HAP-1 (cell line): ENCODE measurements at regions not wholly inside any gene's neighbourhood (a gene's known extent, or its start where the extent isn't known, plus 50 kb on each side); places are given as distances from the start of the nearest gene placed in this dataset.

ENCODE experiments used
- DNase-seq, 2 experiments: peaks; one replicate each; pipeline ENCODE4 v3.0.0-alpha.2; 2016 to 2020; ENCODE audit warnings: low spot score in 2 of 2
- H3K27me3 ChIP-seq: fragments of 250-450 bp; sonication (Bioruptor Pico); 2 replicates; pipeline ENCODE4 v1.5.1; 2020; ENCODE audit warnings: low read depth, mild to moderate bottlenecking, moderate library complexity
- H3K36me3 ChIP-seq: fragments of 250-450 bp; sonication (Bioruptor Pico); replicated peaks from 2 replicates; pipeline ENCODE4 v1.5.1; 2020; ENCODE audit warnings: mild to moderate bottlenecking
- H3K4me1 ChIP-seq: fragments of 250-450 bp; sonication (Bioruptor Pico); 2 replicates; pipeline ENCODE4 v1.5.1; 2020; ENCODE audit warnings: mild to moderate bottlenecking
- H3K4me3 ChIP-seq: fragments of 250-450 bp; sonication (Bioruptor Pico); 2 replicates; pipeline ENCODE4 v1.5.1; 2020; ENCODE audit warnings: mild to moderate bottlenecking, moderate library complexity
- H3K9me3 ChIP-seq: fragments of 250-450 bp; sonication (Bioruptor Pico); 2 replicates; pipeline ENCODE4 v1.5.1; 2020; ENCODE audit warnings: mild to moderate bottlenecking, moderate library complexity
- in situ Hi-C: fragments of 300-500 bp; cut with MboI; formaldehyde crosslinking; loops from 3 replicates; pipeline ENCODE4 v1.14.3; 2020; ENCODE audit warnings: low sequenced_read_pairs, inconsistent platforms, mixed read lengths

GRCh38 chr10:3538291-3538655, 246.7 kb downstream of the KLF6 start:
- H3K9me3 ChIP-seq, result no peaks in the 10 kb centered on the region
- DNase-seq, result no peak
- no peak overlapping the region for H3K4me3 ChIP-seq
- in situ Hi-C loops, result no loop called here
- no peaks in the 10 kb centered on the region for H3K27me3 ChIP-seq
- H3K4me1 ChIP-seq, result no peaks in the 10 kb centered on the region
- H3K36me3 ChIP-seq, result no peaks in the 10 kb centered on the region

GRCh38 chr10:3537518-3537917, 247.5 kb downstream of the KLF6 start:
- in situ Hi-C loops, result no loop called here
- no peaks in the 10 kb centered on the region for H3K36me3 ChIP-seq
- H3K9me3 ChIP-seq, result no peaks in the 10 kb centered on the region
- no peaks in the 10 kb centered on the region for H3K27me3 ChIP-seq
- no peak overlapping the region for H3K4me3 ChIP-seq
- no peaks in the 10 kb centered on the region for H3K4me1 ChIP-seq
- no peak for DNase-seq

GRCh38 chr10:3535001-3535400, 250.0 kb downstream of the KLF6 start:
- H3K9me3 ChIP-seq, result no peaks in the 10 kb centered on the region

GRCh38 chr10:3534433-3534832, 250.6 kb downstream of the KLF6 start:
- H3K4me1 ChIP-seq, result no peaks in the 10 kb centered on the region
- H3K4me3 ChIP-seq, result no peak overlapping the region
- DNase-seq, result no peak
- no peaks in the 10 kb centered on the region for H3K9me3 ChIP-seq
- in situ Hi-C loops, result no loop called here
- H3K27me3 ChIP-seq, result no peaks in the 10 kb centered on the region
- H3K36me3 ChIP-seq, result no peaks in the 10 kb centered on the region

More at GRCh38 chr10:3535001-3535400, 250.0 kb downstream of the KLF6 start:
- DNase-seq, result no peak
- no peaks in the 10 kb centered on the region for H3K36me3 ChIP-seq
- no peak overlapping the region for H3K4me3 ChIP-seq
- H3K4me1 ChIP-seq, result no peaks in the 10 kb centered on the region
- no peaks in the 10 kb centered on the region for H3K27me3 ChIP-seq
- in situ Hi-C loops, result no loop called here

DNA sequence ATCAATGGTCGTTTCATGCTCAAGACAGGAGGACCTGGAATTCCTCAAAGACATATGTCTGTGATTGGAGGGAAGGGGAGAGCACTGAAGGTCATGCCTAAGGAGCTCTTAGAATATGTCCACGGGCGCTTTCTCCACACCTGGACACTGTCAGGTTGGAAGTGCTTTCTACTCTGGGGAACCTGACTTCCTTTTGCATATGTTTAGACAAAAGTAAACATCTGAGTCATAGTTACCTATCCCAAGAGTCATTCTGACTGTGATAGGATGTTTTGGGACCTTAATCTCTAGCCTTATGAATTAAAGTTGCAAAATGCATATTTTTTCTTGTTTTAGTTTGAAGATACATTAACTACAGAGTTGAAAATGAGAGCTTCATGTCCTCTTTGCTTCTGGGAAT, 251.7 kb downstream of the KLF6 start:
- Histone ChIP-seq H3K27me3 (no peaks in the 10 kb centered on the region), H3K9me3 (no peaks in the 10 kb centered on the region), H3K36me3 (no peaks in the 10 kb centered on the region), H3K4me3 (no peak overlapping the region), H3K4me1 (no peaks in the 10 kb centered on the region)
- in situ Hi-C loops, result no loop called here
- no peak for DNase-seq

DNA sequence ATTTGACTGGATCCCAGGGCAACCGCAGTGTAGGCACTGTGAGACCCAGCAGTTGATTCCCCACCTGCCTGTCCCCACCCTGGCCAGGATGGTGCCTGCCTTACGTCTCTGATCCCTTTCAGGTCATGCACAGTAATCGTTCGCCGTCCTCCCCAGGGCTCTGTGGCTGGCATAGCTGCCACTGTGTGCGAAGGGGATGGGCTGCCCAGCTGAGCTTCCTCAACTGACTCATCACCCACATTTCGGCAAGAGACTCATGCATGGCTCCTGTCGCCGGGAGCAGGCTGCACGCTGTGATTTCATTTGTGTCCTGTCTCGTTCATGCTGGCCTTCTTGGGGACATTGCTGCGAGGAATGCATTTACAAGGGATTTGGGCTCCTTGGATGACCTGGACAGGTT, 252.4 kb downstream of the KLF6 start:
- in situ Hi-C loops, result no loop called here
- H3K4me3 ChIP-seq, result no peak overlapping the region
- H3K27me3 ChIP-seq, result no peaks in the 10 kb centered on the region
- no peaks in the 10 kb centered on the region for H3K9me3 ChIP-seq
- no peaks in the 10 kb centered on the region for H3K36me3 ChIP-seq
- no peak for DNase-seq
- H3K4me1 ChIP-seq, result no peaks in the 10 kb centered on the region

GRCh38 chr10:3531670-3532069, 253.3 kb downstream of the KLF6 start:
- no peak for DNase-seq
- Histone ChIP-seq H3K36me3 (no peaks in the 10 kb centered on the region), H3K4me3 (no peak overlapping the region), H3K4me1 (no peaks in the 10 kb centered on the region), H3K27me3 (no peaks in the 10 kb centered on the region), H3K9me3 (no peaks in the 10 kb centered on the region)
- in situ Hi-C loops, result no loop called here

- Histone ChIP-seq H3K27me3 (no peaks in the 10 kb centered on the region), H3K4me3 (no peak overlapping the region), H3K4me1 (no peaks in the 10 kb centered on the region), H3K9me3 (no peaks in the 10 kb centered on the region), H3K36me3 (no peaks in the 10 kb centered on the region)
- DNase-seq, result no peak
- in situ Hi-C loops, result no loop called here
Measured at GRCh38 chr10:3530783-3531645, 254.0 kb downstream of the KLF6 start.

GRCh38 chr10:3530346-3530745, 254.7 kb downstream of the KLF6 start:
- H3K4me3 ChIP-seq, result no peak overlapping the region
- no peaks in the 10 kb centered on the region for H3K27me3 ChIP-seq
- in situ Hi-C loops, result no loop called here
- H3K4me1 ChIP-seq, result no peaks in the 10 kb centered on the region
- H3K36me3 ChIP-seq, result no peaks in the 10 kb centered on the region
- no peaks in the 10 kb centered on the region for H3K9me3 ChIP-seq
- no peak for DNase-seq

DNA sequence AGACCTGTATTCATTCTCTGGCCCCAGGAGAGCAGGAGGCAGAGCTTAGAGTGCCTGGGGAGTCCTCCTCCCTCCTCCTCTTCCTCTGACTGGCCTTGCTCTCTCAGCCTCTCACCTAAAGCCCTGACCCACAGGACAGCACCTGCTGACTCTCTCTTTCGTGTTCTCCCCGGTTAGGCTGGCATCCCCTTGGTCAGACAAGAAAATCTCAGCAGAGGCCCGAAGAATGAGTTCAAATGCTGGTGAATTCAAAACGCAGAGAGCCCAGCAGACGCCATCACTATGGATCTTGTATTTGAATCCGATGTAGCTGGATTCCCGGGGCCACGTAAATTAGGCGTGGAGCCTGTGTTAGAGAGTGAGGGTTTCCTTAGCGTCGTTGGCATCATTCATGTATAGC, 255.3 kb downstream of the KLF6 start:
- Histone ChIP-seq H3K27me3 (no peaks in the 10 kb centered on the region), H3K4me1 (no peaks in the 10 kb centered on the region), H3K9me3 (no peaks in the 10 kb centered on the region), H3K4me3 (no peak overlapping the region), H3K36me3 (no peaks in the 10 kb centered on the region)
- DNase-seq, result no peak
- in situ Hi-C loops, result no loop called here

DNA sequence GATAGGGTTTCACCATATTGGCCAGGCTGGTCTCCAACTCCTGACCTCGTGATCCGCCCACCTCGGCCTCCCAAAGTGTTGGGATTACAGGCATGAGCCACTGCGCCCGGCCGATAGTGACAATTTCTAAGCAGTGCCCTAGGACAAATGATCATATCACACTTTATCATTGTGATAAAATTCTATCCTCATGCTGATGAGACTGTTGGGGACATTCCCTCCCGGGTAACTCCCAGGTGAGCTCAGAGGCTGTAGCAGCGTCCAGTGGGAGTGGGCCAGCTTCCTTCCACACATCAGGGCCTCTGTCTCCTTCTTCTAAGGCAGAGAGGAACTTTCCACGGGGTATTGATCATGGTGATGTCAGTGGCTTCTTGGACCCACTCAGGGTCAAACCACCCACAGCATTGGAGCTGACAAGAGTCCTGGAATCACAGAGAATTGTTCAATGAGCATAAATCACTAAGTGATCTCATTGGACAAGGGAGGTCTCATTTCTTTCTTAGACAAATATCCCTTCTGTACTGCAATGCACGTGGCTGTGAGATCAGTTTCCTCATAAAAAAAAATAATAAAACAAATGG, 256.1 kb downstream of the KLF6 start:
- in situ Hi-C loops, result no loop called here
- H3K9me3 ChIP-seq, result no peaks in the 10 kb centered on the region

DNA sequence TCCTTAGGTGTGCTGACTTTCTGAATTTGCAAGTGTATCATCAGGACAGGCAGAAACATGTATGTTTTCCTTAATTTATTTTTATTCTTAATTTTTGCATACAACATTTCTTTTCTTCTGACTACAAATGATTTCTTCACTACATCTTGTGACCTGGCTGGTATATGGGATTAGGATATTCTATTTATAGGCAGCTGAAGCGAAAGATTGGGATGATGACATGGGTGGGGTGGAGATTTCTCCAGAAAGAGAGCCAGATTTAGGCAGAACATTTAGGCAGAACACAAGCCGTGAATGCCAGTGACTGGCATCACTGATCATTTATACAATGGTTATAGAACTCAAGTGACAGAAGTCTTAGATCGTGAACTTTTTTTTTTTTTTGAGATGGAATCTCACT, 256.7 kb downstream of the KLF6 start:
- Histone ChIP-seq H3K36me3 (no peaks in the 10 kb centered on the region), H3K4me3 (no peak overlapping the region), H3K27me3 (no peaks in the 10 kb centered on the region), H3K4me1 (no peaks in the 10 kb centered on the region), H3K9me3 (no peaks in the 10 kb centered on the region)
- no peak for DNase-seq
- in situ Hi-C loops, result no loop called here

More for the DNA sequence above, 256.1 kb downstream of the KLF6 start:
- DNase-seq, result no peak
- Histone ChIP-seq H3K27me3 (no peaks in the 10 kb centered on the region), H3K4me1 (no peaks in the 10 kb centered on the region), H3K4me3 (no peak overlapping the region), H3K36me3 (no peaks in the 10 kb centered on the region)

DNA sequence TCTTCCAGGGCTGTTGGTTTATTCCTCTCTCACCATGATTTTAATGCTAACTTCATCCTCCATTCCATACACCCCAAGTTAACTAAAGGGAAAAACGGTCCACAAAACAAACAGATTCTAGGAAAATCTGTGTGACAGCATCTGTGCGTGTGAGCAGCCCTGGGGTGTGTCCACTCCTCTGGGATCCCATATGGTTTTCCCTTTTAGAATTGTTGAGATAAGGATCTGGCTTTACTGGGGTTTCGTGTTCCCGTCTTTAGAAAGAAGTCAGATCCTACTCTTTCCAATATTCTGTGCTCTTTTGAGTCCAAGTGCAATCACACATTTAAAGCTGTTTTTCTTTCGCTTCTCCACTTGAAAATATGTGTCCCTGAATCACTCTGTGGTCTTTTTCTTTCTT, 257.1 kb downstream of the KLF6 start:
- DNase-seq, result no peak
- Histone ChIP-seq H3K9me3 (no peaks in the 10 kb centered on the region), H3K36me3 (no peaks in the 10 kb centered on the region), H3K4me1 (no peaks in the 10 kb centered on the region), H3K4me3 (no peak overlapping the region), H3K27me3 (no peaks in the 10 kb centered on the region)
- in situ Hi-C loops, result no loop called here

GRCh38 chr10:3526727-3527501, 258.1 kb downstream of the KLF6 start:
- Histone ChIP-seq H3K9me3 (no peaks in the 10 kb centered on the region), H3K4me3 (no peak overlapping the region), H3K4me1 (no peaks in the 10 kb centered on the region), H3K36me3 (no peaks in the 10 kb centered on the region), H3K27me3 (no peaks in the 10 kb centered on the region)
- in situ Hi-C loops, result no loop called here
- no peak for DNase-seq
